Kidney (tissue), 13 donors: ENCODE measurements at regions not wholly inside any gene's neighbourhood (a gene's known extent, or its start where the extent isn't known, plus 50 kb on each side); places are given as distances from the start of the nearest gene placed in this dataset.

Experiments used
- DNase-seq, 5 donors: peaks; one replicate each; pipeline ENCODE4 v3.0.0-alpha.2; 2013 to 2020
- FAIRE-seq: peaks from 2 replicates; lab custom pipeline; 2012; peaks lifted over from hg19 to GRCh38; lab: Jason Lieb, UNC
- H3K27ac ChIP-seq, 2 donors: one replicate each; pipeline ENCODE4 v1.7.0; 2013; ENCODE audit warnings: low read depth in 2 of 2, low read length in 2 of 2, inconsistent platforms in 1 of 2
- H3K27me3 ChIP-seq: one replicate; pipeline ENCODE4 v1.7.1; 2013; ENCODE audit warnings: low read length, inconsistent platforms; ENCODE audit not compliant: control insufficient read depth, insufficient read depth
- H3K36me3 ChIP-seq, 3 donors: one replicate each; pipeline versions ENCODE4 v1.7.0 to v1.7.1; 2013; ENCODE audit warnings: low read length in 3 of 3, control low read depth in 1 of 3, inconsistent platforms in 1 of 3; ENCODE audit not compliant: insufficient read depth in 3 of 3, control insufficient read depth in 2 of 3
- H3K4me1 ChIP-seq, 3 donors: one replicate each; pipeline versions ENCODE4 v1.7.0 to v1.7.1; 2013; ENCODE audit warnings: low read length in 3 of 3, inconsistent platforms in 1 of 3, low read depth in 1 of 3; ENCODE audit not compliant: control insufficient read depth in 2 of 3, insufficient read depth in 2 of 3
- H3K4me3 ChIP-seq, 3 donors: one replicate each; pipeline versions ENCODE4 v1.7.0 to v1.8.1; 2013; ENCODE audit warnings: low read length in 3 of 3, control low read depth in 1 of 3, inconsistent platforms in 1 of 3
- H3K9ac ChIP-seq, 3 donors: one replicate each; pipeline versions ENCODE4 v1.7.0 to v1.7.1; 2013; ENCODE audit warnings: low read length in 3 of 3, control low read depth in 1 of 3, inconsistent platforms in 1 of 3
- H3K9me3 ChIP-seq, 3 donors: one replicate each; pipeline versions ENCODE4 v1.7.0 to v1.7.1; 2013; ENCODE audit warnings: low read length in 3 of 3, control low read depth in 1 of 3, inconsistent platforms in 1 of 3; ENCODE audit not compliant: control insufficient read depth in 2 of 3, insufficient read depth in 1 of 3
- intact Hi-C: fragments of 100-400 bp; cut with DNase I; formaldehyde crosslinking; loops from one replicate; pipeline ENCODE4 v1.11.1; 2022
- TF ChIP-seq, protein P1 (sequence below): IDR thresholded peaks from 3 replicates; pipeline ENCODE4 v1.5.1; 2012; ENCODE audit warnings: mild to moderate bottlenecking, moderate library complexity, borderline replicate concordance; ENCODE audit not compliant: insufficient read depth; ENCODE audit errors: extremely low read depth
- donor health status: control.
- donor health status: control.
- donor health status: control.
- donor health status: control.
- donor health status: control.
- donor health status: DM: yes; HTN: yes; CAD: no.
- donor health status: Normal renal cell carcinoma (clear cell type).

DNA sequence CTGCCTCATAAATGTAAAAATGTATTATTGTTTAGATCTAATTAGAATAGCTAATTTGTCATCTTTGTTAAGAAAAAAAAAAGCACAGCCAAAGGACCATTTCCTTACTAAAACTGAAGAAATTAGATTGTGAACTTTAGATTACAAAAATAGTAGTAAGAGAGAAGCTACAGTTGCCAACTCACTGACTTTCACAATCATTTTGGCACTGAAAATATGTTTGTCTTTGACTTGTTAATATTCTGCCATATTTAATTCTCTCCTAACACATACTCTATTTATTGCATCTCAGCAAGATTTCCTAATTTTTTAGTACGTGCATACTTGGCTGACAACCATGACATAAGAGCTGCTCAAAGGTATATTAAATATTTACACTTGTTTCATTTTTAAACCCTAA, 297.1 kb downstream of the TUSC1 start:
- intact Hi-C loops: no loop called here
- Histone ChIP-seq H3K9me3 (no peaks in the 10 kb centered on the region), H3K9ac (no peak overlapping the region), H3K4me1 (no peaks in the 10 kb centered on the region), H3K4me3 (no peak overlapping the region), H3K27ac (no peak overlapping the region), H3K36me3 (no peaks in the 10 kb centered on the region), H3K27me3 (no peaks in the 10 kb centered on the region)
- DNase-seq (no peak), FAIRE-seq (no peak)
- TF ChIP-seq, protein P1, sequence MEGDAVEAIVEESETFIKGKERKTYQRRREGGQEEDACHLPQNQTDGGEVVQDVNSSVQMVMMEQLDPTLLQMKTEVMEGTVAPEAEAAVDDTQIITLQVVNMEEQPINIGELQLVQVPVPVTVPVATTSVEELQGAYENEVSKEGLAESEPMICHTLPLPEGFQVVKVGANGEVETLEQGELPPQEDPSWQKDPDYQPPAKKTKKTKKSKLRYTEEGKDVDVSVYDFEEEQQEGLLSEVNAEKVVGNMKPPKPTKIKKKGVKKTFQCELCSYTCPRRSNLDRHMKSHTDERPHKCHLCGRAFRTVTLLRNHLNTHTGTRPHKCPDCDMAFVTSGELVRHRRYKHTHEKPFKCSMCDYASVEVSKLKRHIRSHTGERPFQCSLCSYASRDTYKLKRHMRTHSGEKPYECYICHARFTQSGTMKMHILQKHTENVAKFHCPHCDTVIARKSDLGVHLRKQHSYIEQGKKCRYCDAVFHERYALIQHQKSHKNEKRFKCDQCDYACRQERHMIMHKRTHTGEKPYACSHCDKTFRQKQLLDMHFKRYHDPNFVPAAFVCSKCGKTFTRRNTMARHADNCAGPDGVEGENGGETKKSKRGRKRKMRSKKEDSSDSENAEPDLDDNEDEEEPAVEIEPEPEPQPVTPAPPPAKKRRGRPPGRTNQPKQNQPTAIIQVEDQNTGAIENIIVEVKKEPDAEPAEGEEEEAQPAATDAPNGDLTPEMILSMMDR: no peak

GRCh38 chr9:25377039-25377438, 301.2 kb downstream of the TUSC1 start:
- Histone ChIP-seq H3K4me3 (no peak overlapping the region), H3K4me1 (no peaks in the 10 kb centered on the region), H3K9ac (no peak overlapping the region), H3K27ac (no peak overlapping the region), H3K9me3 (no peaks in the 10 kb centered on the region), H3K27me3 (no peaks in the 10 kb centered on the region), H3K36me3 (no peaks in the 10 kb centered on the region)
- TF ChIP-seq, protein P1: no peak
- DNase-seq (no peak), FAIRE-seq (no peak)
- intact Hi-C loops: no loop called here

- Histone ChIP-seq H3K9me3 (no peaks in the 10 kb centered on the region), H3K27ac (no peak overlapping the region), H3K9ac (no peak overlapping the region), H3K4me1 (no peaks in the 10 kb centered on the region), H3K36me3 (no peaks in the 10 kb centered on the region), H3K27me3 (no peaks in the 10 kb centered on the region), H3K4me3 (no peak overlapping the region)
- DNase-seq: no peak
- TF ChIP-seq, protein P1: no peak
- intact Hi-C loops: no loop called here
- no peak for FAIRE-seq
Observed at GRCh38 chr9:25374281-25374680, 304.0 kb downstream of the TUSC1 start.

DNA sequence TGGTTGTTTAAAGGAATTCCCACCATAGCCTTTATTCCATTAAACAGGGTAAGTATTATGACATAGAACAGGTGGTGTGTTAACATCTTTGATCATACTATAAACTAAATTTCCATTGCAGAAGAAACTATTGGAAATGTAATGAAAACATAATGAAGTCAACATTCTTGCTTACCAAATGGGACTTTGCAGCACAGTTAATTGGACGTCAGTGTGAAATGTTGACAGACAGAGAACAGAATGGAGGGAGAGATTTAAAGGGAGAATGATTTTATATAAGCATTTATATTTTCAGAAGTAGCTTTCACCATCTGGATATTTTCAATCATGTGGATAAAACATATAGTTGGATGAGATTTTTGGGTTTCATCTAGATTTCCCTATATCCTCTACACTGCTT, 311.3 kb downstream of the TUSC1 start:
- intact Hi-C loops: no loop called here
- no peak overlapping the region for H3K9ac ChIP-seq
- FAIRE-seq: no peak
- H3K9me3 ChIP-seq: no peaks in the 10 kb centered on the region
- no peak overlapping the region for H3K4me3 ChIP-seq
- TF ChIP-seq, protein P1: no peak
- no peaks in the 10 kb centered on the region for H3K27me3 ChIP-seq
- no peaks in the 10 kb centered on the region for H3K4me1 ChIP-seq
- H3K27ac ChIP-seq: no peak overlapping the region
- no peaks in the 10 kb centered on the region for H3K36me3 ChIP-seq
- DNase-seq: no peak
